Testis (tissue), 2 donors: ENCODE measurements at regions not wholly inside any gene's neighbourhood (a gene's known extent, or its start where the extent isn't known, plus 50 kb on each side); places are given as distances from the start of the nearest gene placed in this dataset.

Experiments used
- POLR2A ChIP-seq: fragments of 450-650 bp; IDR thresholded peaks from one replicate; pipeline ENCODE4 v1.6.1; 2017; ENCODE audit warnings: antibody characterized with exemption, mild to moderate bottlenecking, moderate library complexity
- TF ChIP-seq, protein P1 (sequence below), 3 experiments: fragments of 450-650 bp in 2 of 3; fragments of 200-600 bp in 1 of 3; sonication (generic) in 1 of 3; IDR thresholded peaks; one replicate each; pipeline ENCODE4 v1.5.1; 2016 to 2019; ENCODE audit warnings: antibody characterized with exemption in 3 of 3, mild to moderate bottlenecking in 2 of 3, moderate library complexity in 1 of 3

DNA sequence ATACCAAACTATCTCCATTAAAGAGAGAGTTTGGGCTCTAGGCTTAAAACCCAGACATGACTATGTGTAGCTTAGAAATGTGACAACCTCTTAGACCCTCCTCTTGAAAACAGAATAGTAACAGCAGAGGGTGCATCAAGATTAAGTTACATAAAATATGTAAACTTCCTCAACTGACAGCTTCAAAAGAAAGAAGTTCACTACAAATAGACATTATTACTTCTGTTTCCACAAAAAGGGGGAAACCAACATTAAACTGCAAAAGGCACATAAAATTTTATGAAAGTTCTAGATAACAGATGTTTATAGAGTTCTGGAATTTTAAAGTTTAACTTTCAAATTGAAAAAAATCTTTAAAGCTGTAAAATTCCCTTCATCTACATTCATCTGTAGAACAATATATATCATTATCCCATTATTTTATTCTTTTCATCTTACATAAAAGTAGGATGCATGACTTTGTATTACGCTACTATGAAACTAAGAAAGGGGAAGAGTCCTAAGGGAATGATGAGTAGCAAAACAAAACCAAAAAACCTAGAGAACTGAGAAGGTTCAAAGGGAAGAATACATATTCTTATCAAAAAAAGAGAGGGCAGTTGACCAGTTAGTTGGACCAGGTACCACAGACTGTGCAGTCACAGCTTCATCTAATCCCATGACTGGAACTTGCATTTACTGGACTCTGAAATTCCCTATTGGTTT is 177.0 kb downstream of the SIPA1L2 start:
- no peak for TF ChIP-seq POLR2A
- TF ChIP-seq, protein P1, sequence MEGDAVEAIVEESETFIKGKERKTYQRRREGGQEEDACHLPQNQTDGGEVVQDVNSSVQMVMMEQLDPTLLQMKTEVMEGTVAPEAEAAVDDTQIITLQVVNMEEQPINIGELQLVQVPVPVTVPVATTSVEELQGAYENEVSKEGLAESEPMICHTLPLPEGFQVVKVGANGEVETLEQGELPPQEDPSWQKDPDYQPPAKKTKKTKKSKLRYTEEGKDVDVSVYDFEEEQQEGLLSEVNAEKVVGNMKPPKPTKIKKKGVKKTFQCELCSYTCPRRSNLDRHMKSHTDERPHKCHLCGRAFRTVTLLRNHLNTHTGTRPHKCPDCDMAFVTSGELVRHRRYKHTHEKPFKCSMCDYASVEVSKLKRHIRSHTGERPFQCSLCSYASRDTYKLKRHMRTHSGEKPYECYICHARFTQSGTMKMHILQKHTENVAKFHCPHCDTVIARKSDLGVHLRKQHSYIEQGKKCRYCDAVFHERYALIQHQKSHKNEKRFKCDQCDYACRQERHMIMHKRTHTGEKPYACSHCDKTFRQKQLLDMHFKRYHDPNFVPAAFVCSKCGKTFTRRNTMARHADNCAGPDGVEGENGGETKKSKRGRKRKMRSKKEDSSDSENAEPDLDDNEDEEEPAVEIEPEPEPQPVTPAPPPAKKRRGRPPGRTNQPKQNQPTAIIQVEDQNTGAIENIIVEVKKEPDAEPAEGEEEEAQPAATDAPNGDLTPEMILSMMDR (IDR thresholded peaks at IDR 0.05), result no peak
